Ovary (tissue), 7 donors: ENCODE measurements at regions not wholly inside any gene's neighbourhood (a gene's known extent, or its start where the extent isn't known, plus 50 kb on each side); places are given as distances from the start of the nearest gene placed in this dataset.
"Not testable (repeated sequence)": the region's sequence is repeated elsewhere in the genome, so short reads cannot be mapped to it uniquely, and the experiment has no call there.

Experiments used
- DNase-seq, 5 donors: peaks; one replicate each; pipeline ENCODE4 v3.0.0-alpha.2; 2019 to 2020
- H3K27ac ChIP-seq, 2 donors: fragments of 200-600 bp; one replicate each; pipeline versions ENCODE4 v1.5.1 to v1.8.0; 2019 to 2022
- H3K27me3 ChIP-seq: fragments of 200-600 bp; one replicate; pipeline ENCODE4 v1.8.0; 2022
- H3K36me3 ChIP-seq: fragments of 200-600 bp; sonication (generic); one replicate; pipeline ENCODE4 v1.5.1; 2019
- H3K4me1 ChIP-seq: one replicate; pipeline ENCODE4 v1.8.1; 2013; ENCODE audit warnings: mild to moderate bottlenecking, moderate library complexity; ENCODE audit not compliant: insufficient read depth
- H3K4me3 ChIP-seq: fragments of 200-600 bp; sonication (generic); one replicate; pipeline ENCODE4 v1.5.1; 2017
- H3K9me3 ChIP-seq, 2 donors: fragments of 200-600 bp in 1 of 2; sonication (generic) in 1 of 2; one replicate each; pipeline versions ENCODE4 v1.5.1 to v1.8.1; 2013 to 2019; ENCODE audit warnings: mild to moderate bottlenecking in 1 of 2, moderate library complexity in 1 of 2
- EP300 ChIP-seq: sonication (generic); formaldehyde crosslinking; IDR thresholded peaks from one replicate; pipeline ENCODE4 v1.6.1; 2017; ENCODE audit warnings: antibody characterized with exemption
- POLR2A ChIP-seq: fragments of 450-650 bp; IDR thresholded peaks from one replicate; pipeline ENCODE4 v1.6.1; 2017; ENCODE audit warnings: antibody characterized with exemption, mild to moderate bottlenecking, moderate library complexity
- WGBS, 3 donors: extraction: QIAGEN DNeasy Blood & Tissue Kit in 1 of 3; methylation state at CpG; one replicate each; pipeline versions ENCODE4 v1.1.5 to v1.1.7; 2013 to 2017; 5-methylcytosine and 5-hydroxymethylcytosine counted together
- intact Hi-C, 4 donors: fragments of 100-400 bp; cut with DNase I; formaldehyde crosslinking; loops; one replicate each; pipeline versions ENCODE4 v1.11.0 to v1.15.1; 2022 to 2023
- TF ChIP-seq, protein P1 (sequence below), 3 donors: fragments of 450-650 bp in 2 of 3; fragments of 200-600 bp in 1 of 3; IDR thresholded peaks; one replicate each; pipeline versions ENCODE4 v1.5.1 to v1.8.0; 2016 to 2022; ENCODE audit warnings: antibody characterized with exemption in 3 of 3, mild to moderate bottlenecking in 1 of 3
- donor health status: DM: no; HTN: no; CAD: no; lungs with moderate emphysema.
- donor health status: DM: no; HTN: no; CAD: no.
- donor health status: Bipolar disorder and iron deficiency.
- donor health status: DM: no; HTN: no; CAD: no.
- donor health status: DM: yes; HTN: yes; CAD: no.

DNA sequence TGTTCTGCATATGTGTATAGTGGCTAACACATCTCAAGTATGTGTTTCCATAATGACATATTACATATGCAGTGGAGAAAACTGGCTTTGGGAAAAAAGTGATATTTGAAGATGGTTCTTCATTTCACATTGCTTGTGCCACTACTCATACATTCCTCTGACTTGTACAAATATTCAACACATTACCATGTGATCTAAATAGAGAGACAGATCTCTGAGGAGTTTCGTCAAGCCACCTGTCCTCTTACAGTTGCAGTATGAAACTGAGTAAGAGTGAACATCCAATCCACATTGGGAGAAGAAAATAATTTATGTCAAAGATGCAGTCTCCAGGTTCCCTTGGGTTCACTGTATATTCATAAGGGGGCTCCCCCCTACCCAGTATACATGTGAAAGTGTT lies 123.9 kb downstream of the KDR start:
- WGBS, 3 donors: 31 to 57% (median 46%) methylated on average over 1 of the region's 1 CpG
- TF ChIP-seq, protein P1, sequence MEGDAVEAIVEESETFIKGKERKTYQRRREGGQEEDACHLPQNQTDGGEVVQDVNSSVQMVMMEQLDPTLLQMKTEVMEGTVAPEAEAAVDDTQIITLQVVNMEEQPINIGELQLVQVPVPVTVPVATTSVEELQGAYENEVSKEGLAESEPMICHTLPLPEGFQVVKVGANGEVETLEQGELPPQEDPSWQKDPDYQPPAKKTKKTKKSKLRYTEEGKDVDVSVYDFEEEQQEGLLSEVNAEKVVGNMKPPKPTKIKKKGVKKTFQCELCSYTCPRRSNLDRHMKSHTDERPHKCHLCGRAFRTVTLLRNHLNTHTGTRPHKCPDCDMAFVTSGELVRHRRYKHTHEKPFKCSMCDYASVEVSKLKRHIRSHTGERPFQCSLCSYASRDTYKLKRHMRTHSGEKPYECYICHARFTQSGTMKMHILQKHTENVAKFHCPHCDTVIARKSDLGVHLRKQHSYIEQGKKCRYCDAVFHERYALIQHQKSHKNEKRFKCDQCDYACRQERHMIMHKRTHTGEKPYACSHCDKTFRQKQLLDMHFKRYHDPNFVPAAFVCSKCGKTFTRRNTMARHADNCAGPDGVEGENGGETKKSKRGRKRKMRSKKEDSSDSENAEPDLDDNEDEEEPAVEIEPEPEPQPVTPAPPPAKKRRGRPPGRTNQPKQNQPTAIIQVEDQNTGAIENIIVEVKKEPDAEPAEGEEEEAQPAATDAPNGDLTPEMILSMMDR (IDR thresholded peaks at IDR 0.05): no peak
- TF ChIP-seq EP300 (no peak), POLR2A (no peak)
- H3K4me3 ChIP-seq: no peak overlapping the region
- no peak overlapping the region for H3K27ac ChIP-seq
- H3K36me3 ChIP-seq: no peaks in the 10 kb centered on the region
- H3K9me3 ChIP-seq: no peaks in the 10 kb centered on the region
- DNase-seq: no peak
- H3K4me1 ChIP-seq: no peaks in the 10 kb centered on the region
- H3K27me3 ChIP-seq: no peaks in the 10 kb centered on the region
- intact Hi-C loops: no loop called here

DNA sequence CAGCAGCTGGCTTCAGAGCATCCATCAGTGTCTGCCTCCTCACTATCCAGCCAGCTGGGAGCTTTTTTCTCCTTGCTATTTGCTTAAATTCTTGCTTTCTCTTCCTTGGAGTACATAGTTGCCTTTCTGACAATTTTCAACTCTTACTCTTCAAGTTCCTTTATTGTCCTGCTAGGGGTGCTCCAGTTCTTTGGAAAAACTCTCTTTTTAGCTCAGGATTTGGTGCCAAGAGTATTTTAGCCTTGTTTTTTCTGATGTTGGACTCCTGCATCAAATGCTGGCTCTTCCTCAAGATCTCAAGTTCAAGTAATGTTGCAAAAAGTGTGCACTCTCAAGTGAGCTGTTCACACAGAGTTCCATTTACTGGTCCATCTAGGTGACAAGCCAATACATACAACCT lies 126.4 kb downstream of the KDR start:
- TF ChIP-seq POLR2A: no peak
- TF ChIP-seq, protein P1 (IDR thresholded peaks at IDR 0.05): peak in 2 of 3 donors; percentile 19 to 34
- intact Hi-C loops: loop anchor here in 1 of 4 donors (10.0 kb wide), 1 partner anchor 326 kb away; no protein-coding TSS in a partner anchor
- no peak overlapping the region for H3K27ac ChIP-seq
- H3K27me3 ChIP-seq: no peaks in the 10 kb centered on the region
- no peak overlapping the region for H3K4me3 ChIP-seq
- no peak for DNase-seq
- H3K9me3 ChIP-seq: no peaks in the 10 kb centered on the region
- H3K4me1 ChIP-seq: no peaks in the 10 kb centered on the region
- no peaks in the 10 kb centered on the region for H3K36me3 ChIP-seq

DNA sequence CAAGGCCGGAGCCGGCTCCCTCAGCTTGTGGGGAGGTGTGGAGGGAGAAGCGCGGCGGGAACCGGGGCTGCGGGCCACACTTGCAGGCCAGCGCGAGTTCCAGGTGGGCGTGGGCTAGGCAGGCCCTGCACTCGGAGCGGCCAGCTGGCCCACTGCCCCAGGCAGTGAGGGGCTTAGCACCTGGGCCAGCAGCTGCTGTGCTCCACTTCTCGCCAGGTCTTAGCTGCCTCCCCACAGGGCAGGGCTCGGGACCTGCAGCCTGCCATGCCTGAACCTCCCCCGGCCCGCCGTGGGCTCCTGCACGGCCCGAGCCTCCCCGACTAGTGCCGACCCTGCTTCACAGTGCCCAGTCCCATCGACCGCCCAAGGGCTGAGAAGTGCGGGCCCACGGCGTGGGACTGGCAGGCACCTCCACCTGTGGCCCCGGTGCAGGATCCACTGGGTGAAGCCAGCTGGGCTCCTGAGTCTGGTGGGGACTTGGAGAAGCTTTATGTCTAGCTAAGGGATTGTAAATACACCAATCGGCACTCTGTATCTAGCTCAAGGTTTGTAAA lies 131.8 kb downstream of the KDR start:
- H3K27ac ChIP-seq, H3K4me1 ChIP-seq, H3K9me3 ChIP-seq, H3K4me3 ChIP-seq, DNase-seq, H3K27me3 ChIP-seq, H3K36me3 ChIP-seq: not testable (repeated sequence)
- WGBS, 3 donors: 87 to 90% (median 88%) methylated on average over 22 to 28 of the region's 28 CpGs
- intact Hi-C loops: loop anchor here in 1 of 4 donors (10.0 kb wide), 1 partner anchor 331 kb away; no protein-coding TSS in a partner anchor

DNA sequence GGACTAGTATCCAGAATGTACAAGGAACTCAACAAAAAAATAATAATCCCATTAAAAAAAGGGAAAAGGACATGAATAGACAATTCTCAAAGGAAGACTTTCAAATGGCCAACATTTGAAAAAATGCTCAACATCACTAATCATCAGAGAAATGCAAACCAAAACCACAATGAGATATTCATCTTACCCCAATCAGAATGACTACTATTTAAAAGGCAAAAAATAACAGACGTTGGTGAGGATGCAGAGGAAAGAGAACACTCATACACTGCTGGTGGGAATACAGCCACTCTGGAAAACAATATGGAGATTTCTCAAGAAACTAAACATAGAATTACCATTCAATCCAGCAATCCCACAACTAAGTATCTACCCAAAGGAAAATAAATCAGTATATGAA lies 133.1 kb downstream of the KDR start:
- intact Hi-C loops: loop anchor here in 1 of 4 donors (10.0 kb wide), 1 partner anchor 333 kb away; no protein-coding TSS in a partner anchor
- H3K27ac ChIP-seq: no peak overlapping the region
- H3K4me3 ChIP-seq: no peak overlapping the region
- 68 to 73% (median 71%) methylated on average over 1 of the region's 1 CpG for WGBS, 3 donors
- H3K4me1 ChIP-seq: no peaks in the 10 kb centered on the region
- no peaks in the 10 kb centered on the region for H3K27me3 ChIP-seq
- TF ChIP-seq POLR2A: no peak
- TF ChIP-seq, protein P1 (IDR thresholded peaks at IDR 0.05): no peak
- TF ChIP-seq EP300: no peak
- no peaks in the 10 kb centered on the region for H3K9me3 ChIP-seq
- DNase-seq: no peak
- H3K36me3 ChIP-seq: no peaks in the 10 kb centered on the region

DNA sequence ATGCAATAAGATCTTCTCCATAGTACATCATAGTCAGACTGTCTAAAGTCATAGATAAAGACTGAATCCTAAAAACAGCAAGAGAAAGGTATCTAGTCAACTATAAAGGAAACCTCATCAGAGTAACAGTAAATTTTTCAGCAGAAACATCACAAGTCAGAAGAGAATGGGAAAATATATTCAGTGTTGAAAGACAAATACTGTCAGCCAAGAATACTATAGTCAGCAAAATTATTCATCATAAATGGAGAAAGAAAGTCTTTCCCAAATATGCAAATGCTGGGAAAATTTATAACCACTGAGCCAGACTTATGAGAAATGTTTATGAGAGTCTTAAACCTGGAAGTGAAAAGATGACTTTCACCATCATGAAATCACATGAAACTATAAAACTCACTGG lies 136.7 kb downstream of the KDR start:
- H3K27me3 ChIP-seq: no peaks in the 10 kb centered on the region
- DNase-seq: no peak
- H3K4me1 ChIP-seq: no peaks in the 10 kb centered on the region
- H3K27ac ChIP-seq: no peak overlapping the region
- no peak overlapping the region for H3K4me3 ChIP-seq
- intact Hi-C loops: no loop called here
- TF ChIP-seq POLR2A (no peak), EP300 (no peak)
- TF ChIP-seq, protein P1 (IDR thresholded peaks at IDR 0.05): no peak
- H3K9me3 ChIP-seq: no peaks in the 10 kb centered on the region
- no peaks in the 10 kb centered on the region for H3K36me3 ChIP-seq
